ENCODE measurements at regions not wholly inside any gene's neighbourhood (a gene's known extent, or its start where the extent isn't known, plus 50 kb on each side); places are given as distances from the start of the nearest gene placed in this dataset.

GRCh38 chr2:15718944-15719323, 127.3 kb downstream of the DDX1 start:
- peaks cover 17% of the 10 kb centered on the region for H3K27me3 Mint-ChIP-seq (ENCODE audit: low read depth, poor library complexity)
- TF ChIP-seq CTCF (IDR thresholded peaks at IDR 0.05), result no peak
- H3K36me3 Mint-ChIP-seq (ENCODE audit: low read depth), result no peaks in the 10 kb centered on the region
- H3K4me1 Mint-ChIP-seq, result peaks cover 78% of the 10 kb centered on the region
- no peak overlapping the region for H3K4me3 Mint-ChIP-seq
- no peak overlapping the region for H3K27ac Mint-ChIP-seq
- DNase-seq, result no peak
- peaks cover 7% of the 10 kb centered on the region for H3K9me3 Mint-ChIP-seq

- H3K4me1 Mint-ChIP-seq, result peaks cover 86% of the 10 kb centered on the region
- no peak overlapping the region for H3K27ac Mint-ChIP-seq
- no peak for DNase-seq
- no peaks in the 10 kb centered on the region for H3K36me3 Mint-ChIP-seq (ENCODE audit: low read depth)
- H3K4me3 Mint-ChIP-seq, result peak overlapping the region; percentile 40
- no peak for TF ChIP-seq CTCF (IDR thresholded peaks at IDR 0.05)
- H3K27me3 Mint-ChIP-seq (ENCODE audit: low read depth, poor library complexity), result peaks cover 15% of the 10 kb centered on the region
- peaks cover 5% of the 10 kb centered on the region for H3K9me3 Mint-ChIP-seq
Observed at GRCh38 chr2:15719566-15720313, 128.1 kb downstream of the DDX1 start.

DNA sequence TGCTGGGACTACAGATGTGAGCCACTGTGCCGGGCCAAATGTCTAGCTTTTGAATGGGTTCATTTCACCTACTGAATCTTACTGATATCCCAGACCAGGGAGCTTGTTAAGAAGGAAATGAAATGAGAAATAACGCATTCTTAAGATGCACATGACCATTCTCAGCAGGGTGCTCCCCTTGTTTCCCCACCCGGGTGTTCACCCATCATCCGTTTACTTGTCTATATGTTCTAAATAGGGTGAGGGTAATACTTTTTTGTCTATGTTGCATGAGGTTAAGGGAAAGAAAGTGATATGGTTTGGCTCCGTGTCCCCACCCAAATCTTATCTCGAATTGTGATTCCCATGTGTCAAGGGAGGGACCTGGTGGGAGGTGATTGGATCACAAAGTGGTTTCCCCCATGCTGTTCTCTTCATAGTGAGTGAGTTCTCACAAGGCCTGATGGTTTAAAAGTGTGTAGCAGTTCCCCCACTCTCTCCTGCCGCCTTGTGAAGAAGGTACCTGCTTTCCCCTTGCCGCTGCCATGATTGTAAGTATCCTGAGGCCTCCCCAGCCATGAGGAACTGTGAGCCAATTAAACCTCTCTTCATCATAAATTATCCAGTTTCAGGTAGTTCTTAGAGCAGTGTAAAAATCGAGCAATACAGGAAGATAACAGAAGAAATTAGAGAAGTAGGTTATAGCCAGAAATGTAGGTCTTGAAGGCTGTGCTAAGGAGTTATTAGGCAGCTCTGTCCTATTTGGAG, 129.1 kb downstream of the DDX1 start:
- peak overlapping the region; percentile 55 for H3K27ac Mint-ChIP-seq
- peaks cover 94% of the 10 kb centered on the region for H3K4me1 Mint-ChIP-seq
- no peaks in the 10 kb centered on the region for H3K36me3 Mint-ChIP-seq (ENCODE audit: low read depth)
- H3K4me3 Mint-ChIP-seq, result no peak overlapping the region
- no peak for DNase-seq
- TF ChIP-seq CTCF (IDR thresholded peaks at IDR 0.05), result no peak
- H3K9me3 Mint-ChIP-seq, result peaks cover 1% of the 10 kb centered on the region
- H3K27me3 Mint-ChIP-seq (ENCODE audit: low read depth, poor library complexity), result peaks cover 8% of the 10 kb centered on the region

DNA sequence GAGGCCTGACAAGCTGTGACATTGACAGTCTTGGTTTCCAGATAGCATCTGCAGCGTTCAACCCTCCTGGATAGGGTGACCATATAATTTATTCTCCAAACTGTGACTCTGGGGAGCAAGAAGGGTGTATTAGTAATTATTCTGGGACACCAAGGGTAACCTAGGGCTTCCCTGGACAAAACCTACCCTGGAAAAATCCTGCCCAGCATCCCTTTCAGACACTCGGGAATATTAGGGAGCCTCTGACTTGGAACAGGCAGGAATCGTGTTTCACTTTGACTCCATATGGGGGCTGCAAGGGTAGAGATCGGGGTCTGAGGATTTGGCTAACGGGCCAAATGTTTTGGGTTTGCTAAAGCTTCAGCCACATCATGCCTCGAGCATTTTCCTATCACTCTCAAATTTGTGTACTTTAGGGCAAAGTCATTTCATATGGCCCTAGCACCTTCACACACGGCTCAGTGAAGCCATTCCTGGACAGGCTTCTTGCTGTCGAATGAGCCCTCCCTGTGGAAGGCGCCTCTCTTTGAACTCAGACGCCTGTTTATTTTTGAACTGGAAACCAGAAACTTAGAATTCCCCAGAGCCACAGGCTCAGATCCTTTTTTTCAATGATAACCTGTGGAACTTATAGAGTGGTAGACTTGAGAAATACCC, 129.9 kb downstream of the DDX1 start:
- Mint-ChIP-seq H3K36me3 (ENCODE audit: low read depth) (no peaks in the 10 kb centered on the region), H3K9me3 (no peaks in the 10 kb centered on the region), H3K4me3 (peak overlapping the region; percentile 11), H3K27ac (peak overlapping the region; percentile 55), H3K4me1 (peaks cover 94% of the 10 kb centered on the region), H3K27me3 (ENCODE audit: low read depth, poor library complexity) (peaks cover 4% of the 10 kb centered on the region)
- TF ChIP-seq CTCF (IDR thresholded peaks at IDR 0.05), result no peak
- no peak for DNase-seq

DNA sequence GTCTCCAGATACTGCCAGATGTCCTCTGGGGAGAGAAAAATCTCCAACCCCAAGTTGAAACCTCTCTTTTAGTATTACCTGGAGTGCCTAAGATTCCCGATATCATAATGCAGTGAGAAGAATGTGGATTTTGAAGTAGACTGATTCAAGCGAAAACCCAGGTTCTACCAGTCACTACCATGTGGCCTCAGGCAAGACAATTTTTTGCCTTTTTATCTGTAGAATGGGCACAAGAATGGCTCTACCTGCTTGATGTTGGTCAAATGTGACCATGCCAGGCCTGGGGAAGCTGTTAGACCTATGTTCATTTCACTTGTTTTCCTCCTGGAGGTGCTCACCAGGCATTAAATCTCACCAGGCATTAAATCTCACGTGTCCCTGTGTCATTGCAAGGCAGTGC, 131.3 kb downstream of the DDX1 start:
- Mint-ChIP-seq H3K36me3 (ENCODE audit: low read depth) (no peaks in the 10 kb centered on the region), H3K4me1 (peaks cover 85% of the 10 kb centered on the region), H3K4me3 (no peak overlapping the region), H3K9me3 (no peaks in the 10 kb centered on the region), H3K27ac (no peak overlapping the region), H3K27me3 (ENCODE audit: low read depth, poor library complexity) (peaks cover 8% of the 10 kb centered on the region)
- no peak for DNase-seq
- no peak for TF ChIP-seq CTCF (IDR thresholded peaks at IDR 0.05)
